ENCODE measurements at regions not wholly inside any gene's neighbourhood (a gene's known extent, or its start where the extent isn't known, plus 50 kb on each side); places are given as distances from the start of the nearest gene placed in this dataset.

DNA sequence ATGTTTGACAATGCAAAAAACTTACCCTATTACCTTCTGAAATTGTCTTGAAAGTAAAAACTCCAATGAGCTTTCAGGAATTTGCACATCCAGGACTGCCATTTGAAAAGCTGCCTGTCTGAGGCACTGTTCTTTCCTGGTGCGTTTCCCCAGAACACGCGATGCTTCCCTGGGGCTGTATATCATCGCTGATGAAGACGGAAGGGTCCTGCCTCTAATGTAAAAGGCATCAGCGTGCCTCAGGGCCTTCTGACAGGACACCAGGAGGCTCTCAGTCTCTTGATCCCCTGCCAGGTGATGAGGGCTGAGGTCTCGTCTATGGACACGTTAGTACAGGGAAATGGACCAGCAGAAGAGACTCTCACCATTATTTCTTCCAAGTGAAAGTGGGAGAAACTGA, 296.8 kb downstream of the EFNB2 start:
- DNase-seq (ENCODE audit: low spot score), result no peak

DNA sequence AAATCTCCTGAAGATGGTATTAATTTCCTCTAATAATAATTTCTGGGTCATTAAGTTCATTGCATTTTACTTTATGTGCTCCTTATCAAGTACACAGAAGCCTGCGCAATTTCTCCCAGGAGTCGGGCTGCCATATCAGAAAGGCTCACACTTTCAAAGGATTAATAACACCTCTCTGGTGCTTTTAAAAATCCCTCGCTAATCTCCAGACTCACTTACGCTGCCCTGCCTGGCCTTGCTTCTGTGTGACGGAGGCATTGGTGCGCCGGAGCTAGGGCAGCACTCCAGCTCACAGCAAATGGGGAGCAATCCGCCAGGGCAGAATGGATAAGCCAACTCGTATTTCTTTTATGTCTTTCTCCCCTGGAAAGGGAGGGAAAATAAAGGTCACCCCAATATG, 300.8 kb downstream of the EFNB2 start:
- no peak for DNase-seq (ENCODE audit: low spot score)

DNA sequence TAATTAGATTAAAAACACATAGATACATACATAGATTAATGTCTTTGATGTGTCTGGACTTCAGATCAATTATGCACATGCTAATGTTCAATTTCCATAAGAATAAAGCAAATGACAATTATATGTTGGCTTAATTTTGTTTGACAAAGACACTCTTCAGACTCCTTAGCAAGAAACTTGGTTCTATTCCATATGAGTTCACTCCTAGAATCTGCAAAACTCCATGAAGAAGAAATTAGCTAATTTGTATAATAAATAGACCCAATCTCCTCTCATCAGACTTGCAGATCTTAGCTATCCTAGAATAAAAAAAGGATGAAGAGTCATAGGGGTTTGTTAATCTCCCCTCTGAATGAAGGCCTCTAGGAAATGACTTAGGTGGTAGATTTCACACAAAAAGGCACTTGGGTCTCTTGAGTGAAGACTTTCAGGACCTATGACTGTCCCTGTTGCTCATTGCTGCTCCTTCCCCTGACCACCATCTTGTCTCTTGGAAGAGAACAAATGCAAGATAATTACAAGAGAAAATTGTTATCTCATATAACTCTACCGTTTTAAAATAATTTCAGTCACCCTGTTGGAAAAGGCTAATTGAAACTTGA, 302.2 kb downstream of the EFNB2 start:
- DNase-seq (ENCODE audit: low spot score), result no peak

DNA sequence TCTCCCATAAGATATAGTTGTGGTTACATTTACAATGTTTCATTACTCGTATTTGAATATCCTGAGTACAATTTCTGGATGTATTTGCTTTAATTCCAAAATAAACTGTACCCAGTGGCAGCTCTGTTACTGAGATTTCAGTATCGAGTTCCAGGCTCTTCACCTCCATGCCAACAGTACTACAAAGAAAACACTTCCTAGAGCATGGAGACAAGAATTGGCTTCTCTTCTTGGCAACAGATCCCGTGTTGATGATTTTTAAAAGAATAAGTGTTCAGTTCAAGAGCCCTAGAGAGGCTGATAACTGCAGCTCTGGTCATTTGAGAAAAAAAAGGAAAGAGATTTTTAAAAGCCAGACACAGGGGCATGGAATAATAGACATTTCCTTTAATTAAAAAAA, 302.8 kb downstream of the EFNB2 start:
- peak; percentile 3 for DNase-seq (ENCODE audit: low spot score)

DNA sequence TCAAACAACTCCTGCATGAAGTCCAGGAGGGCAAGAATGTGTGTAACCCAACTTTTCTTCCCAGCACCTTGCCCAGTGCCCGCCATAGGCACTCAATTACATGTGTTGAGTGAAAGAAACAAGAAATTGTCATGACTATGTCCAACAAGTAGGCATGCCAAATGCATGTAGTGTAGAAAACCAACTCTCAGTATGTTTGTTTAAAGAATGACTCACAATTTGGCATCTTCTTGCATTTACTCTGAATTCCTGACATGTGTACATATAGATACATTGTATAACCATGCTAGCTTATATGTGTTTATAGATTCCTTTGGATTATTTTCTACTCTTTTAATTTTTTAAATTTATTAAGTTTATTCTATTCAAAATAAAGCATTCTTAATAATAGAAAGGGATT, 305.0 kb downstream of the EFNB2 start:
- no peak for DNase-seq (ENCODE audit: low spot score)

DNA sequence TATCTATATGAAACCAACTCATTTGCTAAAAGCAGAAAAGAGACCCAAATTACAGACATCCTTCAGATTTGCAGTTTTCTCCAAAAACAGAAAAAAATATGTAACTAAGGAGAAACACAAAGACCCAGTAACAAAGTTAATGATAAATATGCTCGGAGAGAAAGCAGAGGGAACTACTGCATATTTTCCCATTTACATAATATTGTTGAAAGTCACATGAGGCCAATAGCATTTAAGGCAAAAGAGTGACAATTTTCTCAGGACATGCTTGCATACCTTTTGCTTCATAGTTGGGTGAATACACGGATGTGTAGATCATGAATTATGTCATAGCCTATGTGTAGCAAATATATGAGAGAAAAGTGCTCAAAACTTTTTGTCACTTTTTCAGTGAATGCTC, 310.3 kb downstream of the EFNB2 start:
- DNase-seq (ENCODE audit: low spot score), result no peak

DNA sequence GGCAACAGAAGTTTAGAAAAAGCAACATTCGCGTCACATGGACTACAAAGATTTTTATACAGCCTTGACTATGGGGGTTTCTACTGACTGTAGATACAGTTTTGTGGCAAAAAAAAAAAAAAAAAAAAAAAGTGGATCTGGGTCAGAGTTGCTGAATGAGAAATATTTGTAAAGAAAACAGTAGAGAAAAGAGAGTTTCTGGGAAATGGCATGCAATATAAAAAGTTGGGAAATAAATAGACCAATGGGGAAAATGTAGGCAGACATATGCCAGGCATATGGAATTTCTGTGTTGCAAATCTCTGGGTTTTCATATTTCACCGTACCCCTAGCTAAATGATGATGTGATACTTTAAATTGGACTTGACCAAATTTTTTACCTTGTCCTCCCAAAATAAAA, 315.3 kb downstream of the EFNB2 start:
- no peak for DNase-seq (ENCODE audit: low spot score)

DNA sequence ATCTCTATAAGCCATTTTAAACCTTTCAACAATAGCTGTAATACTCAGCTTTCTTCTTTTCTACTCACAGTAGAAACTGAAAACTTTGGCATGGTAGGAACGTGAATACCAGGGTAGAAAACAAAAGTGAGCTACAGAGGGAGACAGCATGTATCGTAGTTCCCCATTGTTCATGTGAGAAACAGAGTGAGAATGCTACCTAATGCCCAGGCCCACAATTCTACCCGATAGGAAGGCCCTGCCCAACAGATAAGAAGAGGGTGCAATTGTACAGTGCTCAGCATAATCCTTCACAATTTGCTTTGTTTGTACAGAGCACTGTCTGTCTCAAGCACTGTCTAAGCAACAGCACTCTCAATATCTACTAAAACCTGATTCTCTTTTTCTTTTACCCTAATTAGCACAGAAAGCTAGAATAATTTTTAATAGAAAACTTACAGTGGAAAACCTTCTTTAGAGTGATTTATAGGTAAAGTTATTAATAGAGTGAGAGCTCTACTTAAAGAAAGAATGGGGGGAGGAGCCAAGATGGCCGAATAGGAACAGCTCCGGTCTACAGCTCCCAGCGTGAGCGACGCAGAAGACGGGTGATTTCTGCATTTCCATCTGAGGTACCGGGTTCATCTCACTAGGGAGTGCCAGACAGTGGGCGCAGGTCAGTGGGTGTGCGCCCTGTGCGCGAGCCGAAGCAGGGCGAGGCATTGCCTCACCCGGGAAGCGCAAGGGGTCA, 322.3 kb downstream of the EFNB2 start:
- no peak for DNase-seq (ENCODE audit: low spot score)

DNA sequence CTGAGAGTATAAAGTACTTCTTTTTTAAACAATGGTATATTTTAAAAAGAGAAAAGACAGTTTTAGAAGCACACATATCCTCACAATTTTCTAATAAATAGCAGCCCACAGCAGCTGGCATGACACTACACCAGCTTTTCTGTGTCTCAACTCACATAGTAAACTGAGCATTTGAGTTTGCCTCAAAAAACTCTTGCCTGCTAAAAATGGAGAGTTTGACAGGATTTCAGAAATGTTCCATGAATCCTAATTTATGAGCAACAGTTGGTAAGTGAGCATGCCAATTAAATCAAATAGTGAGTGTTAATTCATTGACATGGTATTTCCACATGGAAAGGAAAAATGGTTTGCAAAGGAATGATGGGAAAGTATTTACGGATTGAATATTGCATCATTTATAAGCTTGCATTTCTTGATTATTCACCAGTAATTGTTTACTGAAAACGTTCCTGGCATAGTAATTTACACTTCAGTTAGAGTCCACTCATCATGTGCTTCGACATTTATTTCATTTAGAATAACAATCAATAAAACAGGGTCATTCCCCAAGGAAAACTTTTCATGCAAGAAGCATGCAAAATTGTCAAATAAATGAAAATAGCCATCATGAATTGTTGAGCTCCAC, 323.0 kb downstream of the EFNB2 start:
- DNase-seq (ENCODE audit: low spot score), result no peak

DNA sequence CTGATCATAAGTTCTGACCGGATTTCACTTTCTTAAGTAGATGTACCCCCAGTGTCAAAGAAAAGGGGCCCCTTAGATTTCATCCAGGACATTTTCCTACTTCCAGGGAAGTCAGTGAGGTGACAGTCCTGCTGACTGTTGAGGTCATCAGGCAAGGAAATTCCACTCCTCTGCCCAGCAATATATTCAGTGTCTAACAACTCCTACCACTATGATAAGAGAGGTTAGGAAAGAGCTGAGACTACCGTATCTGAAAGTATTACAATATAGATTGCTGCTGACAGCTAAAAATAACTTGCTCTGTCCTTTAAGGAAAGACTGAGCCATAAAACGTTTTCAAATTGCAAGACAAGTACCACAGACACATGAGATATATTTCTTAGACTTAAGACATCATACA, 325.1 kb downstream of the EFNB2 start:
- no peak for DNase-seq (ENCODE audit: low spot score)

DNA sequence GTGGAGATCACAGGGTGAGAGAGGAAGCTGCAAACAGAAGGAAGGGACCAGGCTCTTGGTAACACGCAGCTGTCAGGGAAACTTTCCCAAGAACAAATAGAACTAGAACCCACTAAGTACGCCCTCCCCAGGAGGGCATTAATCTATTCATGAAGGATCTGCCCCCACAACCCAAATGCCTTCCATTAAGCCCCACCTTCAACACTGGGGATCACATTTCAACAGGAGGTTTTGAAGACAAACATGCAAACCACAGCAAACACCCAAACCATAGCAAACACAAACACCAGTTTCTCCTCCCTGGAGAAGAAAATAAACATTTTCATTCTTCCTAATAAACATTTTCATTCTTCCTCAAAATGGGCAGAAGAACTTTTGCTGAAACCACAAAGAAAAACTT, 329.6 kb downstream of the EFNB2 start:
- DNase-seq (ENCODE audit: low spot score), result no peak

DNA sequence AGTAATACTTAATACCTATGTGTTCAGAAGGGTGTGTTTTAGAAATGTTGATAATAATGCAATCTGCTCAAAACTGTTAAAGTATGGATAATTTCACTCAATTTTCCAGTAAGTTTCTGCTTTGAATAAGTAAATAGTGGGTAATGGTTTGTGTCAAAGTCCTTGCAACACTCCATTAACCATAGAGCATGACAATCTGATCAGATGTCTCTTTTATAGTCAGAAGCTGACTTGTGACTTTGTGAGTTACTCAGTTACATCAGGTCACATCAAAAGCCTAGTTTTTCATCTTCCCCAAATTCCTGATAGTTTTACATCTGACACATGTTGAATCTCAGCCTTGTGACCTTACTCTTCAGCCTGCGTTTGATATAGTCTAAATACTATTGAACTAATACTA, 338.0 kb downstream of the EFNB2 start:
- no peak for DNase-seq (ENCODE audit: low spot score)

DNA sequence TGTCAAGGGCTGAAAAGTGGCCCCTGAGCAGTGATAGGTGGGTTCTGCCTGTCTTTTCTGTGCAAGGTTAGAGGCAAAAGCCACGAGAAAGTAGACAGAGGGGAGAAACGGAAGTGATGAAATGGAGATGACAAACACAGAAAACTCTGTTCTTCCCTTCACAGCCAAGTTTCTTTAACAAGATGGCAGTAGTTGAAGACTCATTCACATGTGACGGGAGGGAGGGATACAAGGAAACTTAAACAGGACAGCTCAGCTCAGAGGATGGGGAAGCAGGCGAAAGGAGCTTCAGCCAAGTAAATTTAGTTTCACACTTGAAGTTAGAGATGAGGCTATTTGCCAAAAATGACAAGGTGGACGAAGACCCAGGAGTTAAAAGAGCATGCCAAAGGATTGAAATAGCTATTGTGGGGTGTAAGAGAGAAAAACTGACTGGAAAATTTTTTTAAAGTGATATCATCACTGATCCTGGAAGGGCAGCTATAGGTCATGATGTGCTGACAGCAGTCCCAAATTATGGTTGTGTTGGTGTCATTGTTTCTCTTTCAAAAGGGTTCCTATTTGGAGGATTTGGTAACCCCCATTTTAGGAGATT, 347.9 kb downstream of the EFNB2 start:
- no peak for DNase-seq (ENCODE audit: low spot score)

DNA sequence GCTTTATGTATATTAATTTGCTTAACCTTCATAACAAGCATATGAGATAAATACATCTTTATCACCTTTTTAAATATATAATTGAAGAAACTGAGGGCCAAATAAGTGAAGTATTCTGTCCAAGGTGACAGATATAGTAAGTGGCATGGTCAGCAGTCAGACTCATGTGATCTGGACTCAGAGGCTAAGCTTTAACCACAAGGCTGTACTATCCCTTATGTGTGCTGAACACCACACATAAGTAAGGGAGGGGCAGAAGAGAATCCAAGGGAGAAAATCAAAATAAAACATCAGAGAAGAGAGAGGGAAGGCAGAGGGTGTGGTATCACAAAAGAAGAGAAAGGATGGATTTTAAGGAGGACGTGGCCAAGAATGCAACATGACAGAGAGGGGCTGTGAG, 348.4 kb downstream of the EFNB2 start:
- DNase-seq (ENCODE audit: low spot score), result no peak

DNA sequence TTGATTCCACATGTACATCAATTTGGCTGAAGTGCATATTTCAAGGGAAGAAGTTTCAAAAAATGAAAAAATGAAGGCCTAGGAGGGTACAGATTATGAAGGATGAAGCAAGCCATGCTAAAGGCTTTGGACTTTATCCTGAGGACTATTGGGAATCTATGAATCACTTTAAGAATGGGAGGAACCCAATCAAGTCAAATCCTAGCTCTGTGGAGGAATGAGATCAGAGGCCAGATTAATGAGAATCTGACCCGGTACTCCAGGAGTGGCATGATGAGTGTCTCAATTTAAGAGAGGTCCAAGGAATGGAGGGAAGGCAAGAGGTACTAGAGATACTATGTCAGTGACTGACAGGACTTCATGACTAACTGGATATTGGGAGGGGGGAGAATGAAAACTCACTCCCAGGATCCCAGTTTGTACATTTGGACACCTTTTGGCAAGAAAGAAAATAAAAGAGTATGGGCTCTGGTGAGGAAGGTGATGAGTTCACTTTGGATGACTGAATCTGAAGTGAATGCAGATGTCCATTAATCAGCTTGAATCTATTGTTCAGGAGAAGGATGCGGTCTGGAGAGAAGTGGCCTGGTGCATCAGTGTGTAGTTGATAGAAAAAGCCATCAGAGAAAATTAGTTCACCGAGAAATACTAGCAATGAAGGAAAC, 349.0 kb downstream of the EFNB2 start:
- DNase-seq (ENCODE audit: low spot score), result no peak

DNA sequence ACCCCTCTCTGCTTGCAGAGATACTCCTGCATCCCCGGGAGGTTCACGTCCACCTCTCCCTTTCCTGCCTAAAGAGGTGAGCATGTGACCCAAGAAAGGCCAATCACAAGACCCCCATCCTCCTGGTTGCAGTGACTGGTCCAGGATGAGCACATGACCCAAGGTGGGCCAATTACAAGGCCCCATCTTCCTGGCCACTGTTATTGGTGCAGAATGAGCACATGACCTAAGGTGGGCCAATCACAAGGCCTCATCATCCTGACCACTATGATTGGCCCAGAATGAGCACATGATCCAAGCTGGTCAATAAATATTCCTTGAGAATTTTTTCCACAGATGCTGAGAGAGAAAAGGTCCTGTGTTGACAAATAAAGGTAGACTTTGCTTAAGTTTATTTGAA, 350.7 kb downstream of the EFNB2 start:
- no peak for DNase-seq (ENCODE audit: low spot score)

DNA sequence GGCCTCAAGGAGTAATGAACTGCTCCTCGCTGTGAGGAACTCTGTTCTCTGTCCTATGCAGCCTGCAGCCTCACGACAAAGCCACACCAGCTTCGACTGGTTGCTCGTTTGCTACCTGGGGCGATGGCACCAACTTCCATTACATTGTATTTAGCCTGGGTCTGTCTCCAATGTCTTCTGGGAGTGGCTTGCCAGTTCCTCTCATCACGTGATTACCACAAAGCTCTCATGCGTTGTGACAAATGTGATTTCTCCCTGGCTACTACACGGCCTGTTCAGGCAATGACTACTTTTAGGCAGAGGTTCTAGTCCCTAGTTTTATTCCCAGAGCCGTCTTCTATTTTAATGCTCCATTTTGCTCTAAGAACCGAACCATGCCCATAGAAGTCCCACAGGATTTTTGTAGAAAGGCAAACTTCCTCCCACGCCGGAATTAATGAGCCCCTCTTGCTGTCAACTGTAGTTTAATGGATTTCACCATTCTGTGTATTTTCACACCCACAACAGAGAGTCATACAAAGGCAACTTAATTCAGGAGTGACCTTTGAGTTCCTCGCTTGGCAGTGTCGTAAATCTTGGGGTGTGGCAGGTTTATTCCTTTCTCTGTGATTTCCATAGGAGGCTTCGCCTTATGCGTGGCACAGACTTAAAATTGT, 351.9 kb downstream of the EFNB2 start:
- DNase-seq (ENCODE audit: low spot score), result no peak

DNA sequence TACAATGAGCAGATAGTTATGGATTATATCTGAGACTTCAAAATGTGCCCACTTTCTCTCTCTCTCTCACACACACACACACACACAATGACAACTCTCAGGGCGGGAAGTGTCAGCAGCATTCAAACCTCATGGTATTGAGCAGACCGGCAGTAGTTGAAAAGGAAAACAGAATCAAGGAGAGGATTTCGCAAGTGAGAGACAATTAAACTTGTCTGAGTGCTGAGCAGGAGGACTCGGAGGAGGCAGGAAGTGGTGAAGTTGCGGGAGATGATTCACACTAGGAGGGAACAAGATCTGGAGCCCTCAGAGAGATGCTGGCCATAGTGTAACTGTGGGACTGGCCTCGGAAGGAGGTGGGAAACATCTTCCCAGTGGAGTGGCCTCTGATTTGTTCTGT, 353.1 kb downstream of the EFNB2 start:
- no peak for DNase-seq (ENCODE audit: low spot score)

DNA sequence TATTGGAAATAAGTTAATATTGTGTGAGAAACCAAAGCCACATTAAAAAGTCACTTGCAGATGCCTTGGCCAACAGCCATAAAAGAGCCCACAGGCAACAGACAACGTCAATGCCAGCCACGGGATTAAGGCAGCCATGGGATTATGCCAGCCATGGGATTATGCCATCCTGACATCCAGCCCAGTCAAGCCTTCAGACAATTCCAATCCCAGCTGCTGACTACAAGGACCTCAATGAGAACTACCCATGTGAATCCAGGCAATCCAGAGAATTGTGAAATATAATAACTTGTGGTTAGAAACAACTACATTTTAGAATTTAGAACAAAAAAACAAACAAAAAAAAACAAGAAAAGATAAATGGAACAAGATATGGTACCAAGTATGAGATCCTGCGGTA, 356.6 kb downstream of the EFNB2 start:
- DNase-seq (ENCODE audit: low spot score), result no peak

DNA sequence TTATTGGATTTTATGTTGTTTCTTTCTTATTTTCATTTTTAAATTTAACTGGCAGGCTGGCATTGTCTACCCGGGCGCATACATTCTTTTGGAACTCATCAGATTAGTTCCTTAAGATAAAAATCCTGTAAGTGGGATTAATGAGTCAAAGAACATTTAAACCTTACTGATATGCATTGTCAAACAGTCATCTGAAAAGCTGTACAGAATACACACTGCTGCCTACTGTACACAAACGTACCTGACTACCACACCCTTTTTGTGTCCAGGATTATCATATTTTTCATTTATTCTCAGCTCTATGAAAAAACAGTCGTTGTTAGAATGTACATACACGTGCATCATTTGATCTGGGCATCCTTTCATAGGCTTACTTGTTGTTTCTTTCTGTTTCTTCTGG, 358.3 kb downstream of the EFNB2 start:
- DNase-seq (ENCODE audit: low spot score), result no peak

DNA sequence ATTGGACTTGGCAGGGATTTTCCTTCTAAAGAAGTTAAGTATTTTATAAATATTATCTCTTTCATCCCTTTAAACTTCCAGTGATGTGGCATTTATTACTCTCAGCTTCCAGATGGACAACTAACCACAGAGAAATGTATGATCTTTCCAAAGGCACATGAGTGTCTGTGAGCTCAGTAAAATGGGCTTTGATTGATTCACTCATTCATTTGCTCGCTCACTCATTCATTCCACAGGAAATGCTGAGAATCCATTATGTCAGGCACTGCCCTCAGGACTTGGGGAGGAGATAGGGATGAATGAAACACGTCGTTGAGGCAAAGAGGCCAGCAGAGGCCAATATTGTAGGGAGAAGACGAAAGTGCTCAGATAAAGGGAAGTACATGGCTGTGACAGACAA, 359.3 kb downstream of the EFNB2 start:
- DNase-seq (ENCODE audit: low spot score), result no peak

DNA sequence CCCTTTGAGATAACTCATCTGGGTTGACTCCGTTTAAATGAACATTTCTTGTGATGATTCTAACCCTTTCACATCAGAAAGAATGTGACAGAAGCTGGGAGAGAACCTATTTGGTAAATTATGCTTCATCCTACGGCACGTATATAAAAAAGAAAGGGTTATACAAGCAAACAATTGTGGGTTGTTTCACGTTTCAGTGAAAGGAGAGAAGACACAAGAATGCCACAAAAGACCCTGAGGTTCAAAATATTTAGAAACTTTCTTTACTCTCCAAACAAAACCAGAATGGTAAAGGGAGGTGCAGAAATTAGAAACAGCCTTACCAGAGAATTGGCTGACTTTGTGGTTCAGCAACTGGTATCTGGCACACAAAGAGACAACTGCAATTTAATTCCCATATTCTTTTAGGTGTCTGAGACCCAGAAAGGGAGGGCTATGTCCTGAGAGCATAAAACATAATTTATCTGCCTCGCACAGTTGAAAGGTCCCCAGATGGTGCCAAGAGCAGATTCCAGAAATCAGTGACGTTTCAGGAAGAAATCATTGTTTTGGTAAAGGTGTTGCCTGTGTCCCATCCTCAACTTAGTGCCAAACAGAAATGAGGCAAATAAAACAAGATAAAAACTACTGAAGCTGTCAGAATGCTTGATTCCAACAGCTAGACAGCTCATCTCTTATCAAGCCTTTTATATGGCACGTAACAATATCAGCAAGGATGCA, 361.4 kb downstream of the EFNB2 start:
- no peak for DNase-seq (ENCODE audit: low spot score)

All from cerebellar cortex (tissue), 1 donor.